ENCODE measurements at regions not wholly inside any gene's neighbourhood (a gene's known extent, or its start where the extent isn't known, plus 50 kb on each side); places are given as distances from the start of the nearest gene placed in this dataset.

- no peak for DNase-seq (ENCODE audit: extremely low spot score)
- no peak for TF ChIP-seq CTCF (IDR thresholded peaks at IDR 0.05; ENCODE audit: control extremely low read depth, extremely low read depth, low read depth, missing control alignments)
- ChIA-PET POLR2A (no interaction called here), CTCF (no interaction called here)
Measured at GRCh38 chr18:61720496-61720895, 172.3 kb downstream of the RNF152 start.

- ChIA-PET POLR2A (no interaction called here), CTCF (no interaction called here)
- DNase-seq (ENCODE audit: extremely low spot score): no peak
- no peak for TF ChIP-seq CTCF (IDR thresholded peaks at IDR 0.05; ENCODE audit: control extremely low read depth, extremely low read depth, low read depth, missing control alignments)
Measured at GRCh38 chr18:61719671-61720070, 173.1 kb downstream of the RNF152 start.

GRCh38 chr18:61718944-61719343 lies 173.9 kb downstream of the RNF152 start:
- CTCF ChIA-PET: no interaction called here
- no peak for DNase-seq (ENCODE audit: extremely low spot score)
- POLR2A ChIA-PET: no interaction called here
- TF ChIP-seq CTCF (IDR thresholded peaks at IDR 0.05; ENCODE audit: control extremely low read depth, extremely low read depth, low read depth, missing control alignments): no peak

GRCh38 chr18:61714421-61714820 lies 178.4 kb downstream of the RNF152 start:
- no peak for TF ChIP-seq CTCF (IDR thresholded peaks at IDR 0.05; ENCODE audit: control extremely low read depth, extremely low read depth, low read depth, missing control alignments)
- no peak for DNase-seq (ENCODE audit: extremely low spot score)
- ChIA-PET CTCF (no interaction called here), POLR2A (no interaction called here)

- TF ChIP-seq CTCF (IDR thresholded peaks at IDR 0.05; ENCODE audit: control extremely low read depth, extremely low read depth, low read depth, missing control alignments): no peak
- DNase-seq (ENCODE audit: extremely low spot score): no peak
- ChIA-PET POLR2A (no interaction called here), CTCF (interaction anchor here (1.3 kb wide), 1 partner anchor 18 kb away, joined by 3 read pairs; no protein-coding TSS in a partner anchor)
Measured at GRCh38 chr18:61713502-61713901, 179.3 kb downstream of the RNF152 start.

- CTCF ChIA-PET: interaction anchor here (1.5 kb wide), 1 partner anchor 9 kb away, joined by 3 read pairs; no protein-coding TSS in a partner anchor
- no peak for DNase-seq (ENCODE audit: extremely low spot score)
- TF ChIP-seq CTCF (IDR thresholded peaks at IDR 0.05; ENCODE audit: control extremely low read depth, extremely low read depth, low read depth, missing control alignments): no peak
- POLR2A ChIA-PET: no interaction called here
Measured at GRCh38 chr18:61710082-61710620, 182.7 kb downstream of the RNF152 start.

Data from GM10248 (cell line).